Keratinocyte (primary cell): ENCODE measurements at regions not wholly inside any gene's neighbourhood (a gene's known extent, or its start where the extent isn't known, plus 50 kb on each side); places are given as distances from the start of the nearest gene placed in this dataset.

Experiments used
- DNase-seq: peaks from one replicate; pipeline ENCODE4 v3.0.0-alpha.2; 2011; ENCODE audit warnings: low read depth, missing footprints, low spot score
- FAIRE-seq: peaks from 2 replicates; lab custom pipeline; 2011; peaks lifted over from hg19 to GRCh38; lab: Jason Lieb, UNC
- H2AFZ ChIP-seq: 2 replicates; pipeline ENCODE4 v1.6.0; 2012; ENCODE audit warnings: low read length, control low read depth, inconsistent platforms; ENCODE audit not compliant: control insufficient read depth
- H3K27ac ChIP-seq: 2 replicates; pipeline ENCODE4 v1.5.1; 2011; ENCODE audit warnings: low read length; ENCODE audit not compliant: control insufficient read depth, insufficient read depth
- H3K27me3 ChIP-seq: 3 replicates; pipeline ENCODE4 v1.6.0; 2011; ENCODE audit warnings: low read length; ENCODE audit not compliant: control insufficient read depth, insufficient read depth; ENCODE audit errors: extremely low read depth
- H3K36me3 ChIP-seq, 2 experiments: 2 replicates in 1 of 2; 3 replicates in 1 of 2; pipeline ENCODE4 v1.5.1; 2011; ENCODE audit warnings: low read length in 2 of 2, mild to moderate bottlenecking in 1 of 2; ENCODE audit not compliant: control insufficient read depth in 2 of 2, insufficient read depth in 2 of 2; ENCODE audit errors: extremely low read depth in 1 of 2
- H3K4me1 ChIP-seq: 3 replicates; pipeline ENCODE4 v1.5.1; 2011; ENCODE audit warnings: low read length; ENCODE audit not compliant: control insufficient read depth, insufficient read depth; ENCODE audit errors: extremely low read depth
- H3K4me2 ChIP-seq: 3 replicates; pipeline ENCODE4 v1.6.0; 2011; ENCODE audit warnings: low read depth, low read length; ENCODE audit not compliant: control insufficient read depth, insufficient read depth; ENCODE audit errors: extremely low read depth
- H3K4me3 ChIP-seq, 3 experiments: fragments of 200-600 bp in 1 of 3; sonication (generic) in 1 of 3; 2 replicates in 2 of 3; 3 replicates in 1 of 3; pipeline ENCODE4 v1.5.1; 2011 to 2016; ENCODE audit warnings: low read length in 3 of 3, mild to moderate bottlenecking in 3 of 3, control low read depth in 2 of 3, inconsistent platforms in 1 of 3, low read depth in 1 of 3, mixed read lengths in 1 of 3, mixed run types in 1 of 3, moderate library complexity in 1 of 3; ENCODE audit not compliant: control insufficient read depth in 2 of 3, insufficient read depth in 2 of 3; ENCODE audit errors: extremely low read depth in 1 of 3
- H3K79me2 ChIP-seq: 2 replicates; pipeline ENCODE4 v1.6.0; 2012; ENCODE audit warnings: low read length; ENCODE audit not compliant: control insufficient read depth, insufficient read depth
- H3K9ac ChIP-seq: 3 replicates; pipeline ENCODE4 v1.6.0; 2011; ENCODE audit warnings: low read length; ENCODE audit not compliant: control insufficient read depth, insufficient read depth; ENCODE audit errors: extremely low read depth
- H3K9me1 ChIP-seq: 3 replicates; pipeline ENCODE4 v1.6.0; 2011; ENCODE audit warnings: low read length; ENCODE audit not compliant: control insufficient read depth, insufficient read depth; ENCODE audit errors: extremely low read depth
- H3K9me3 ChIP-seq: 2 replicates; pipeline ENCODE4 v1.5.1; 2012; ENCODE audit warnings: low read depth, low read length; ENCODE audit not compliant: control insufficient read depth
- H4K20me1 ChIP-seq: 3 replicates; pipeline ENCODE4 v1.6.0; 2011; ENCODE audit warnings: low read length; ENCODE audit not compliant: control insufficient read depth, insufficient read depth; ENCODE audit errors: extremely low read depth
- EZH2 ChIP-seq: IDR thresholded peaks from one replicate; pipeline ENCODE4 v1.6.1; 2012; ENCODE audit warnings: inconsistent platforms, mild to moderate bottlenecking, low read length, moderate library complexity
- dilution Hi-C: fragments of 300-500 bp; cut with MboI; formaldehyde crosslinking; loops from one replicate; pipeline ENCODE4 v1.7.0; 2020; ENCODE audit warnings: low sequenced_read_pairs; ENCODE audit not compliant: extremely low pct_ligation_motif_present
- TF ChIP-seq, protein P1 (sequence below), 3 experiments: IDR thresholded peaks in 1 of 3; conservative IDR thresholded peaks in 1 of 3; optimal IDR thresholded peaks in 1 of 3; 2 replicates in 2 of 3; 3 replicates in 1 of 3; pipeline versions ENCODE3 to v1.5.1; 2011; ENCODE audit warnings: low read length in 3 of 3, mild to moderate bottlenecking in 3 of 3, moderate library complexity in 2 of 3, control low read depth in 1 of 3, inconsistent platforms in 1 of 3; ENCODE audit not compliant: insufficient read depth in 2 of 3; ENCODE audit errors: extremely low read depth in 1 of 3

DNA sequence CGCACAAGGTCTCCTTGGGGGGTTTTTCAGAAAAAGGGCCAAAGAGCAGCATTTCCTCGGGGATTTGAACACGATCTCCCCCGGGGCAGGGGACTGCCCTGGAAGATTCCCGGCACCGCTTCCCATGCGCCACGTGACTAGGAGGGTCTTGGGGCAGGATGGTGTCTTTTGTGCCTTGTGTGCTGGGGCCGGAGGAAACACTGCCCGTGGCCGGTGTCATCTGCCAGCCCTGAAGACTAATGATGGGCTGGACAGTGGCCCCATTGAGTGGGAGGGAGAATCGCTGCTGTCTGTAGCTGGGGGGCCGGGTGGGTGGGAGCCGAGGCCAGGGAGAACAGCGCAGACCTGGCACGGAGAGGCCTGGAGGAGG, 315.1 kb downstream of the SEC14L1 start:
- H3K9ac ChIP-seq: no peak overlapping the region
- H3K4me3 ChIP-seq: no peak overlapping the region
- no peaks in the 10 kb centered on the region for H3K9me3 ChIP-seq
- H3K9me1 ChIP-seq: peaks cover 4% of the 10 kb centered on the region
- peaks cover 7 to 8% of the 10 kb centered on the region in 2 experiments for H3K36me3 ChIP-seq
- H3K27me3 ChIP-seq: no peaks in the 10 kb centered on the region
- H3K4me1 ChIP-seq: peaks cover 45% of the 10 kb centered on the region
- no peak overlapping the region for H3K27ac ChIP-seq
- no peak for DNase-seq
- H3K79me2 ChIP-seq: peaks cover 87% of the 10 kb centered on the region
- dilution Hi-C loops: no loop called here
- no peak for TF ChIP-seq EZH2
- TF ChIP-seq, protein P1, sequence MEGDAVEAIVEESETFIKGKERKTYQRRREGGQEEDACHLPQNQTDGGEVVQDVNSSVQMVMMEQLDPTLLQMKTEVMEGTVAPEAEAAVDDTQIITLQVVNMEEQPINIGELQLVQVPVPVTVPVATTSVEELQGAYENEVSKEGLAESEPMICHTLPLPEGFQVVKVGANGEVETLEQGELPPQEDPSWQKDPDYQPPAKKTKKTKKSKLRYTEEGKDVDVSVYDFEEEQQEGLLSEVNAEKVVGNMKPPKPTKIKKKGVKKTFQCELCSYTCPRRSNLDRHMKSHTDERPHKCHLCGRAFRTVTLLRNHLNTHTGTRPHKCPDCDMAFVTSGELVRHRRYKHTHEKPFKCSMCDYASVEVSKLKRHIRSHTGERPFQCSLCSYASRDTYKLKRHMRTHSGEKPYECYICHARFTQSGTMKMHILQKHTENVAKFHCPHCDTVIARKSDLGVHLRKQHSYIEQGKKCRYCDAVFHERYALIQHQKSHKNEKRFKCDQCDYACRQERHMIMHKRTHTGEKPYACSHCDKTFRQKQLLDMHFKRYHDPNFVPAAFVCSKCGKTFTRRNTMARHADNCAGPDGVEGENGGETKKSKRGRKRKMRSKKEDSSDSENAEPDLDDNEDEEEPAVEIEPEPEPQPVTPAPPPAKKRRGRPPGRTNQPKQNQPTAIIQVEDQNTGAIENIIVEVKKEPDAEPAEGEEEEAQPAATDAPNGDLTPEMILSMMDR (optimal IDR thresholded peaks at IDR 0.05 in 1 of 3, IDR thresholded peaks at IDR 0.05 in 1 of 3, conservative IDR thresholded peaks at IDR 0.05 in 1 of 3; ENCODE audit: extremely low read depth in 1 of 3, insufficient read depth in 2 of 3, low read length in 3 of 3): no peak
- H3K4me2 ChIP-seq: no peak overlapping the region
- H2AFZ ChIP-seq: no peak overlapping the region
- H4K20me1 ChIP-seq: peaks cover 10% of the 10 kb centered on the region
- no peak for FAIRE-seq

DNA sequence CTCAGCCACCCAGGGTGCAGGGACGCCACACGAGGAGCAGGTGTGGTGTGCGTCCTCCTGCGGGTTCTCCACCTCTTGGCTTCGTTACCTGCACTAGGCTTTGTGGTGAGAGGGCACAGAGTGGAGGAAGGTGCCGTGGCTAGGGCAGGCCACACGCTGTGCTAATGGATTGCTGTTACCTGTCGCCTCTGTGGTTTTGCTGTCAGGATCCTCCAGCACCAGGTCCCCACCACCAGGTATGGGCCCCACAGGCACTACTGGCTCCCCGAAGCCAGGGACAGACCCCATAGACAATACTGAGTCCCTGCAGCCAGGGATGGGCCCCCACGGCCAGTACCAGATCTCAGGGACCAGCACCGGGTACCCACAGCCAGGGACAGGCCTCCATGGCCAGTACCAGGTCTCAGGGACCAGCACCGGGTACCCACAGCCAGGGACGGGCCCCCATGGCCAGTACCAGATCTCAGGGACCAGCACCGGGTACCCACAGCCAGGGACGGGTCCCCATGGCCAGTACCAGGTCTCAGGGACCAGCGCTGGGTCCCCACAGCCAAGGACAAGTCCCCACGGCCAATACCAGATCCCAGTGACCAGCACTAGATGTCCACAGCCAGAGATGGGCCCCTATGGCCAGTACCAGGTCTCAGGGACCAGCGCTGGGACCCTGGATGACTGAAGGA, 315.6 kb downstream of the SEC14L1 start:
- no peak overlapping the region for H3K9ac ChIP-seq
- H3K27ac ChIP-seq: no peak overlapping the region
- H3K4me1 ChIP-seq: peaks cover 39% of the 10 kb centered on the region
- dilution Hi-C loops: no loop called here
- no peak overlapping the region for H2AFZ ChIP-seq
- H3K4me3 ChIP-seq: no peak overlapping the region
- H3K36me3 ChIP-seq: peaks cover 7 to 8% of the 10 kb centered on the region in 2 experiments
- H3K9me3 ChIP-seq: no peaks in the 10 kb centered on the region
- no peak for TF ChIP-seq EZH2
- TF ChIP-seq, protein P1 (optimal IDR thresholded peaks at IDR 0.05 in 1 of 3, IDR thresholded peaks at IDR 0.05 in 1 of 3, conservative IDR thresholded peaks at IDR 0.05 in 1 of 3; ENCODE audit: extremely low read depth in 1 of 3, insufficient read depth in 2 of 3, low read length in 3 of 3): no peak
- peaks cover 3% of the 10 kb centered on the region for H3K9me1 ChIP-seq
- H3K79me2 ChIP-seq: peaks cover 85% of the 10 kb centered on the region
- H3K27me3 ChIP-seq: no peaks in the 10 kb centered on the region
- FAIRE-seq (no peak), DNase-seq (no peak)
- no peak overlapping the region for H3K4me2 ChIP-seq
- H4K20me1 ChIP-seq: peaks cover 10% of the 10 kb centered on the region
